Activated CD4-positive, alpha-beta T cell treated with anti-CD3 and anti-CD28 coated beads, Interleukin-2, amount 10 ng/mL, durations not matched to agents 7 days and 5 days (primary cell): ENCODE measurements at regions not wholly inside any gene's neighbourhood (a gene's known extent, or its start where the extent isn't known, plus 50 kb on each side); places are given as distances from the start of the nearest gene placed in this dataset.
"Not testable (repeated sequence)": the region's sequence is repeated elsewhere in the genome, so short reads cannot be mapped to it uniquely, and the experiment has no call there.

ENCODE experiments used
- CTCF ChIA-PET: fragments of 350-600 bp; sonication (Branson Sonifier 250); formaldehyde crosslinking; loops from one replicate; lab custom pipeline; 2021; ENCODE audit warnings: antibody characterized with exemption; lab: Charles Lee
- POLR2A ChIA-PET: fragments of 350-600 bp; sonication (Branson Sonifier 250); formaldehyde crosslinking; loops from one replicate; lab custom pipeline; 2021; ENCODE audit warnings: antibody characterized with exemption; lab: Charles Lee
- DNase-seq: peaks from one replicate; pipeline ENCODE4 v3.0.0-alpha.2; 2020
- H3K27ac Mint-ChIP-seq: one replicate; pipeline ENCODE4 v1.8.0; 2021; ENCODE audit warnings: mild to moderate bottlenecking, moderate library complexity, mixed read lengths
- H3K27me3 Mint-ChIP-seq: one replicate; pipeline ENCODE4 v1.8.0; 2021; ENCODE audit warnings: mixed read lengths
- H3K36me3 Mint-ChIP-seq: one replicate; pipeline ENCODE4 v1.8.0; 2021; ENCODE audit warnings: low read depth, mixed read lengths
- H3K4me1 Mint-ChIP-seq: one replicate; pipeline ENCODE4 v1.8.0; 2021; ENCODE audit warnings: mixed read lengths
- H3K4me3 Mint-ChIP-seq: one replicate; pipeline ENCODE4 v1.8.0; 2021; ENCODE audit warnings: mild to moderate bottlenecking, moderate library complexity, mixed read lengths
- H3K9me3 Mint-ChIP-seq: one replicate; pipeline ENCODE4 v1.8.0; 2021; ENCODE audit warnings: mixed read lengths

DNA sequence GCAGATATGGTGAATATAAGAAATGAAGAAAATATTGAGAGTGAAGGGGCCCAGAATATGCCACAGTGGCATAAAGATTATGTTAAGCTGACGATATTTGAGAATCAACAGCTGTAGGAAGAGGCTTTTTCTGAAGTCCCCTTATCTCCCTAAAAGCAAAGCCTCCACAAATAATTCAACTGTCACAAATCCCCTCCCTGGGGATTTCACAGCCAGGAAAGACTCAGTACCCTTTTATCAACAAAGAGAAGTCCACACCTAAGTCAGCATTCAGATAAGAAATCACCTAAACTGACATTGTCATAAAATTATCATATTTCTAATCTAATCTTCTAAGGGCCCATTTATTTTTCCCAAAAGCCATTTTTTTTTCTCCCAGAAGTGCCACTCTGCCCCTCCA lies 284.9 kb upstream of the VWC2 start:
- Mint-ChIP-seq H3K27me3 (no peaks in the 10 kb centered on the region), H3K4me1 (no peaks in the 10 kb centered on the region), H3K27ac (no peak overlapping the region), H3K36me3 (no peaks in the 10 kb centered on the region), H3K9me3 (no peaks in the 10 kb centered on the region), H3K4me3 (no peak overlapping the region)
- POLR2A ChIA-PET, result no interaction called here
- CTCF ChIA-PET, result no interaction called here
- DNase-seq, result no peak

DNA sequence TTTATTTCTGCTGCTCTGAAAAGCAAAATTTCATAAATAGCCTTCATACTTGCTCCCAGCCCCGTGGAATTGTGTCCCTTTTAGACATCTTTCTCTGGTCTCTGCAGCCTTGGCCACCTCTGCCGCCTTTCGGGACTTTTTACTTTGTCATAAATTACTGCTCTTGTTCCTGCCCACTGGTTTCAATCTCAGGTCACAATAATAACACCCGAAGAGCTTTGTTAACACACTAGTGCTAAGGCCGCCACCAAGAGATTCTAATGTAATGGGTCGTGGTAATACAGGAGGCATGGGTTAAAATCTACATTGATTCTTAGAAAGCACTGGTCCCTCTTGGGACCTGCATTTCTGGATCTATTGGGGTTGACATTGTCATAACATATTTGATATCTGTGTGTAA lies 276.0 kb upstream of the VWC2 start:
- DNase-seq, result no peak
- H3K4me3 Mint-ChIP-seq, result no peak overlapping the region
- ChIA-PET POLR2A (no interaction called here), CTCF (no interaction called here)
- H3K27me3 Mint-ChIP-seq, result no peaks in the 10 kb centered on the region
- no peaks in the 10 kb centered on the region for H3K36me3 Mint-ChIP-seq
- no peak overlapping the region for H3K27ac Mint-ChIP-seq
- H3K4me1 Mint-ChIP-seq, result no peaks in the 10 kb centered on the region
- H3K9me3 Mint-ChIP-seq, result no peaks in the 10 kb centered on the region

- Mint-ChIP-seq H3K9me3 (no peaks in the 10 kb centered on the region), H3K4me3 (no peak overlapping the region), H3K36me3 (no peaks in the 10 kb centered on the region), H3K27me3 (no peaks in the 10 kb centered on the region), H3K27ac (no peak overlapping the region), H3K4me1 (no peaks in the 10 kb centered on the region)
- no peak for DNase-seq
- CTCF ChIA-PET, result no interaction called here
- POLR2A ChIA-PET, result no interaction called here
These were observed 272.7 kb upstream of the VWC2 start for GRCh38 chr7:49500741-49501140.

- H3K27ac Mint-ChIP-seq, H3K4me3 Mint-ChIP-seq, H3K9me3 Mint-ChIP-seq, H3K27me3 Mint-ChIP-seq, H3K36me3 Mint-ChIP-seq, H3K4me1 Mint-ChIP-seq, DNase-seq, POLR2A ChIA-PET, CTCF ChIA-PET: not testable (repeated sequence)
These were observed 266.2 kb upstream of the VWC2 start for GRCh38 chr7:49507206-49507605.

GRCh38 chr7:49513911-49514310 lies 259.5 kb upstream of the VWC2 start:
- no peak for DNase-seq
- Mint-ChIP-seq H3K27me3 (no peaks in the 10 kb centered on the region), H3K9me3 (no peaks in the 10 kb centered on the region), H3K27ac (no peak overlapping the region), H3K4me3 (no peak overlapping the region), H3K4me1 (no peaks in the 10 kb centered on the region), H3K36me3 (no peaks in the 10 kb centered on the region)
- ChIA-PET POLR2A (no interaction called here), CTCF (interaction anchor here (0.5 kb wide), 1 partner anchor 26 kb away, joined by 4 read pairs; no protein-coding TSS in a partner anchor)

DNA sequence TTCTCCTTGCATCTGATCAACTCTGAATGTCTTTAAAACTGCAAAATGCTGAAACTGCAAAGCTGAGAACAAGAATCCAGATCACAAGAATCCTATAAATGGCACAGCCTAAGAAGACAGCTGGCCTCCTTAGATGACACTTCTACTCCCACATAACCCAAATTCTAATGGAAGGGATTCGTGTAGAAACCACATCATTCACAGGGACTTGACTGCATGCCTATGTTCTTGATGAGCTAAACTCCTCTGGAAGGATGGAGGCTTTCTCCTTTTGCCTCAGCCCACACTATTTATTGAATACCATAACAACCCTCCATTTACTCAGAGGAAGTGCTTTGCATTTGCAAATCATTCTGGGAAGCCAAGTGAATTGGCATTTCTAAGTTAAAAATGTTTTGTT lies 252.5 kb upstream of the VWC2 start:
- Mint-ChIP-seq H3K36me3 (no peaks in the 10 kb centered on the region), H3K4me3 (no peak overlapping the region), H3K27ac (no peak overlapping the region), H3K27me3 (no peaks in the 10 kb centered on the region), H3K4me1 (no peaks in the 10 kb centered on the region), H3K9me3 (no peaks in the 10 kb centered on the region)
- DNase-seq, result no peak
- CTCF ChIA-PET, result no interaction called here
- POLR2A ChIA-PET, result no interaction called here

DNA sequence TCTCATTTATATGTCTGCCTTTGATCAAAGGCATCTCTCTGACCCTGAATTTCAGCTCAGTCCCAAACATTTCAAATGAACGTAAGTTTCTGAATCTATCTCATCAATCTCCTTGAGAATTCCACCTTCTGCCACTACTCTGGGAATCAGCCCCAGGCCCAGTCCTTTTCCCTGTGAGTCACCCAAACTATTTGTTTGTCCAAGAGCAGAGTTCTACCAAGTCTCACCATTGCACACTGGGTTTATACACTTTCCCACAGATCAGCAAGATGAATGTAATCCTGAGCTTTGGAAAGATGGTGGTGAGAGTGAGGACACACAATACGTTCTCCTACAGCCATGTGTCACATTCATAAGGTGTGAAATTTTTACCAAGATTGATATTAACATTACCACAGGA lies 251.3 kb upstream of the VWC2 start:
- CTCF ChIA-PET, result interaction anchor here (0.6 kb wide), 1 partner anchor 314 kb away, joined by 3 read pairs; no protein-coding TSS in a partner anchor
- no peak overlapping the region for H3K27ac Mint-ChIP-seq
- no peaks in the 10 kb centered on the region for H3K4me1 Mint-ChIP-seq
- POLR2A ChIA-PET, result no interaction called here
- no peak for DNase-seq
- no peaks in the 10 kb centered on the region for H3K9me3 Mint-ChIP-seq
- H3K27me3 Mint-ChIP-seq, result no peaks in the 10 kb centered on the region
- H3K4me3 Mint-ChIP-seq, result no peak overlapping the region
- H3K36me3 Mint-ChIP-seq, result no peaks in the 10 kb centered on the region

- Mint-ChIP-seq H3K27me3 (no peaks in the 10 kb centered on the region), H3K4me3 (no peak overlapping the region), H3K4me1 (no peaks in the 10 kb centered on the region), H3K27ac (no peak overlapping the region), H3K36me3 (no peaks in the 10 kb centered on the region), H3K9me3 (no peaks in the 10 kb centered on the region)
- DNase-seq, result no peak
- ChIA-PET CTCF (no interaction called here), POLR2A (no interaction called here)
These were observed 249.6 kb upstream of the VWC2 start for GRCh38 chr7:49523870-49524269.

GRCh38 chr7:49527182-49527581 lies 246.3 kb upstream of the VWC2 start:
- Mint-ChIP-seq H3K9me3 (no peaks in the 10 kb centered on the region), H3K4me1 (no peaks in the 10 kb centered on the region), H3K27ac (no peak overlapping the region), H3K4me3 (no peak overlapping the region), H3K27me3 (no peaks in the 10 kb centered on the region), H3K36me3 (no peaks in the 10 kb centered on the region)
- CTCF ChIA-PET, result no interaction called here
- no peak for DNase-seq
- POLR2A ChIA-PET, result no interaction called here

DNA sequence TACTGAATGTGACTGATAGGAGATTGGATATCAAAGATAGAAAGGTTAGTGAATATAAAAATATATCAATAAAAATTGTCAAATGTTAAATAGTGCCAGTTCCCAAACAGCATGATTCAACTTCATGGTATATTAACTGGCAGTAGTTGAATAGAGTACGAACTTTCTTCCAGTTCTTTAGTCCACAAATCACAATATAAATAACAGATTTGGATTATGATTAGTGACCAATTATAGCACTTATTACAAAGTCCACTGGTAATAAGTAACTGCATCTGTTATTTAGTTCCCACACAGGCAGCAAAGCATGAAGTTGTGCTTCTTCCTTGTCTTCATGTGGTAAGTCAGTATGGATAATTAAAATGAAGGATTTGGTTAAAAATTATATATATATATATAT lies 243.0 kb upstream of the VWC2 start:
- ChIA-PET POLR2A (no interaction called here), CTCF (no interaction called here)
- DNase-seq, result no peak
- H3K36me3 Mint-ChIP-seq, result no peaks in the 10 kb centered on the region
- no peaks in the 10 kb centered on the region for H3K27me3 Mint-ChIP-seq
- no peaks in the 10 kb centered on the region for H3K9me3 Mint-ChIP-seq
- no peaks in the 10 kb centered on the region for H3K4me1 Mint-ChIP-seq
- H3K27ac Mint-ChIP-seq, result no peak overlapping the region
- H3K4me3 Mint-ChIP-seq, result no peak overlapping the region

DNA sequence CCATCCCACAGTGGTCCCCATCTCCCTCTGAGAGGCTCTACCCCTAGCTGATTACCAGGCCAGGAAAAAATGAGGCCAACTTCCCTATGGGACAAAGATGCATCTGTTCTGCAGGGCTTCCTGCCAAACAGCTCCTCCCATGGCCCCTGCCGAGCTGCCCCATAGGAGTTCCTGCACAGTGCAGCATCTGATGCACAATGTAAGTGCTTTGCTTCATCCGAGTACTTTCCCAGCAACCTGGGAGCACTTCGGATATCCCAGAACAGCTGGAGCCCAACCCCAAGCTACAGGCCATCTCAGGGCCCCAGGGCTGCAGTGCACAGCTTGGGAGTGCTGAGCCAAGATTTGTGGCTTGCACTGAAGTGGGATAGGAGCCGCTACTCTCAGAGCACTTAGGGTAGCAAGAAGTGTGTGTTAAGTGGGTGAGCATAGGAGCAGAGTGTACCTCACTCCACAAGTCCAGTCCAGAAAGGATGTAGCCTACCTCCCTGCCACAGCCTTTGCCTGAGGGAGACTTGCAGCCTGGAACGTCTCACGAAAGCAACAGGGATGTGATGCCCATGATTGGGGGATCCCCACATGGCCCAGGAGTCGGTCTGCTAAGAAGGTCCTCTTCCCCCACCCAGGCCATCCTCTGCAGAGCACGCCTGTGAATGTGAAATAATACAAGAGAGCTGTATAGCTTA lies 209.6 kb upstream of the VWC2 start:
- H3K4me3 Mint-ChIP-seq, result no peak overlapping the region
- H3K36me3 Mint-ChIP-seq, result no peaks in the 10 kb centered on the region
- H3K27ac Mint-ChIP-seq, result no peak overlapping the region
- CTCF ChIA-PET, result no interaction called here
- no peaks in the 10 kb centered on the region for H3K27me3 Mint-ChIP-seq
- H3K4me1 Mint-ChIP-seq, result no peaks in the 10 kb centered on the region
- H3K9me3 Mint-ChIP-seq, result peaks cover 2% of the 10 kb centered on the region
- no peak for DNase-seq
- POLR2A ChIA-PET, result no interaction called here

GRCh38 chr7:49564379-49564714 lies 209.1 kb upstream of the VWC2 start:
- CTCF ChIA-PET, result no interaction called here

DNA sequence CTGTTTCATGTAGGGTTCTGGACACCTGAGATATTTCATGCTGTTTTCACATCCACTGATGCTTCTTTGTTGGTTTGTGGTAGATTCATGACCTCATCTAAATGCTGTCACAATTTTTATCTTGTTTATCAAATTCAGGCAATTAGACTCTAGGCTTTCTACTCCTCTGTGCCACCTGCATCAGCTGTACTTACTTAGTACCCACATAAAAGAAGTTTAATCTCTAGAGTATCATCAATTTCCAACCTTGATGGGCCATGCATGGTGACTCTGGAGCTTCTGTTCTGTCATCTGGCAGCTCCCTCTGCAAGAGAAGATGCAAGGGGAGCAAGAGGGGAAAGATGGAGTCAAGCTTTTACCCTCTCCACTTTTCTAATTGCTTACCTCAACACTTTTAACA lies 195.9 kb upstream of the VWC2 start:
- H3K9me3 Mint-ChIP-seq, result no peaks in the 10 kb centered on the region
- no peak overlapping the region for H3K4me3 Mint-ChIP-seq
- H3K27ac Mint-ChIP-seq, result no peak overlapping the region
- H3K27me3 Mint-ChIP-seq, result no peaks in the 10 kb centered on the region
- H3K36me3 Mint-ChIP-seq, result no peaks in the 10 kb centered on the region
- no peak for DNase-seq
- ChIA-PET CTCF (no interaction called here), POLR2A (no interaction called here)
- H3K4me1 Mint-ChIP-seq, result no peaks in the 10 kb centered on the region

More at GRCh38 chr7:49564379-49564714, 209.1 kb upstream of the VWC2 start:
- H3K27me3 Mint-ChIP-seq, result no peaks in the 10 kb centered on the region
- H3K27ac Mint-ChIP-seq, result no peak overlapping the region
- DNase-seq, result no peak
- no peaks in the 10 kb centered on the region for H3K4me1 Mint-ChIP-seq
- no peak overlapping the region for H3K4me3 Mint-ChIP-seq
- H3K36me3 Mint-ChIP-seq, result no peaks in the 10 kb centered on the region
- peaks cover 2% of the 10 kb centered on the region for H3K9me3 Mint-ChIP-seq
- POLR2A ChIA-PET, result no interaction called here

DNA sequence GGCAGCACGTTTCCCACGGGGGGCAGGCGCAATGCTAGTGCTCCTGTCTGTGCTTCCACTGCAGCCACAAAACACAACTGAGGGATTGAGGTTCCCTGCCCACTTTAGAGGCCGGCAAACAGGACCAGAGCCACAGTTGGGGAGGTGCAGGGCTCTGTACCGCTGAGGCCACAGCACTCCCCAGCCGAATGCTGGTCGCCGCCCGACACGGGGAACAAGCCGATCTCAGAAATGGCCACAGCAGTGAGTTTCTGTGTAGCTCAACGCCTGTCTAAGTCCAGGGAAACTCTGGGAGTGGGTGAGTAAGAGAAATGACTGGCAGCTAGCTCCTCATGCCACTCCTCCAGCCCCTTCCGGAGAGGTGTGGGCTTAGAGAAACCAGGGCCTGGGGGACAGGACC lies 194.0 kb upstream of the VWC2 start:
- no peak overlapping the region for H3K4me3 Mint-ChIP-seq
- H3K36me3 Mint-ChIP-seq, result no peaks in the 10 kb centered on the region
- H3K27ac Mint-ChIP-seq, result no peak overlapping the region
- POLR2A ChIA-PET, result no interaction called here
- CTCF ChIA-PET, result no interaction called here
- H3K27me3 Mint-ChIP-seq, result no peaks in the 10 kb centered on the region
- DNase-seq, result no peak
- no peaks in the 10 kb centered on the region for H3K9me3 Mint-ChIP-seq
- no peaks in the 10 kb centered on the region for H3K4me1 Mint-ChIP-seq
